ENCODE measurements at regions not wholly inside any gene's neighbourhood (a gene's known extent, or its start where the extent isn't known, plus 50 kb on each side); places are given as distances from the start of the nearest gene placed in this dataset.

DNA sequence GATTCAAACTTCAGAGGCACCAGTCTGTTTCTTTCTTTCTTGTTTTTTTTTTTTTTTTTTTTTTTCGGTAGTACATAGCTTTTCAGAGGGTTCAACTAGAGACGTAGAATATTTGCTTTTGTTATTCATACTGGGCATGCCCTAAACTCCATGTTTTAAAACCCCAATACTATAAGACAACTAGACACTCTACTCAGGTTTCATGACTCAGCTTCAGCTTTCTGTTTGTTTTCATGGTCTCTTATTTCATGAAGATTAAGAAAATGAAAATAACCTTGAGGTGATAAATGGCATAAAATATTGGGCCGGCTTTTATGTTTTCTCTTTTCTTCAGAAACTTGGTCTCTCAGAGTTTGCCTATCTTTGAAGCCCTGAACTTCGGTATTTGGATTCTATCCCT lies 2126.3 kb upstream of the ACO1 start:
- Histone ChIP-seq H3K9me1 (replicated peaks; ENCODE audit: control insufficient read depth, extremely low read depth, insufficient read depth, low read length) (no peaks in the 10 kb centered on the region), H3K79me2 (ENCODE audit: control insufficient read depth, insufficient read depth, low read length) (no peaks in the 10 kb centered on the region), H4K20me1 (replicated peaks; ENCODE audit: control insufficient read depth, extremely low read depth, insufficient read depth, low read length) (no peaks in the 10 kb centered on the region), H3K9ac (replicated peaks; ENCODE audit: extremely low read depth, insufficient read depth, low read length) (no peak overlapping the region), H3K9me3 (replicated peaks; ENCODE audit: control insufficient read depth, insufficient read depth, low read length) (no peaks in the 10 kb centered on the region), H3K27me3 (ENCODE audit: control insufficient read depth in 2 of 2, insufficient read depth in 2 of 2, low read length in 2 of 2) (no peaks in the 10 kb centered on the region), H3K4me3 (replicated peaks in 1 of 3; ENCODE audit: insufficient read depth in 1 of 3, low read depth in 1 of 3, low read length in 3 of 3) (no peak overlapping the region), H3K4me2 (ENCODE audit: insufficient read depth, low read length) (no peak overlapping the region), H3K36me3 (ENCODE audit: control insufficient read depth in 2 of 2, extremely low read depth in 1 of 2, insufficient read depth in 2 of 2, low read length in 2 of 2) (no peaks in the 10 kb centered on the region), H3K27ac (ENCODE audit: insufficient read depth, low read depth, low read length) (no peak overlapping the region), H2AFZ (ENCODE audit: low read depth, low read length) (no peak overlapping the region), H3K4me1 (ENCODE audit: control insufficient read depth, extremely low read depth, insufficient read depth, low read length) (no peaks in the 10 kb centered on the region)
- no TSS peak for BruUV-seq (replicated peaks)
- no peak for DNase-seq (ENCODE audit: low read depth, low spot score)
- FAIRE-seq: no peak
- ChIA-PET CTCF (no interaction called here), POLR2A (no interaction called here)
- dilution Hi-C loops (cut with MboI; ENCODE audit: extremely low pct_ligation_motif_present, low sequenced_read_pairs): no loop called here
- TF ChIP-seq JUN (IDR thresholded peaks at IDR 0.05; ENCODE audit: borderline replicate concordance, insufficient read depth, insufficient read length, low read depth): no peak
- TF ChIP-seq FOS (IDR thresholded peaks at IDR 0.05; ENCODE audit: borderline replicate concordance, insufficient read depth, low read length): no peak
- TF ChIP-seq, protein P1, sequence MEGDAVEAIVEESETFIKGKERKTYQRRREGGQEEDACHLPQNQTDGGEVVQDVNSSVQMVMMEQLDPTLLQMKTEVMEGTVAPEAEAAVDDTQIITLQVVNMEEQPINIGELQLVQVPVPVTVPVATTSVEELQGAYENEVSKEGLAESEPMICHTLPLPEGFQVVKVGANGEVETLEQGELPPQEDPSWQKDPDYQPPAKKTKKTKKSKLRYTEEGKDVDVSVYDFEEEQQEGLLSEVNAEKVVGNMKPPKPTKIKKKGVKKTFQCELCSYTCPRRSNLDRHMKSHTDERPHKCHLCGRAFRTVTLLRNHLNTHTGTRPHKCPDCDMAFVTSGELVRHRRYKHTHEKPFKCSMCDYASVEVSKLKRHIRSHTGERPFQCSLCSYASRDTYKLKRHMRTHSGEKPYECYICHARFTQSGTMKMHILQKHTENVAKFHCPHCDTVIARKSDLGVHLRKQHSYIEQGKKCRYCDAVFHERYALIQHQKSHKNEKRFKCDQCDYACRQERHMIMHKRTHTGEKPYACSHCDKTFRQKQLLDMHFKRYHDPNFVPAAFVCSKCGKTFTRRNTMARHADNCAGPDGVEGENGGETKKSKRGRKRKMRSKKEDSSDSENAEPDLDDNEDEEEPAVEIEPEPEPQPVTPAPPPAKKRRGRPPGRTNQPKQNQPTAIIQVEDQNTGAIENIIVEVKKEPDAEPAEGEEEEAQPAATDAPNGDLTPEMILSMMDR (IDR thresholded peaks at IDR 0.05; ENCODE audit: extremely low read depth in 1 of 2, insufficient read depth in 1 of 2, low read depth in 1 of 2, low read length in 2 of 2): no peak
- TF ChIP-seq MYC (IDR thresholded peaks at IDR 0.05; ENCODE audit: low read depth, low read length): no peak
- TF ChIP-seq POLR2A (IDR thresholded peaks at IDR 0.05; ENCODE audit: low read depth, low read length): no peak
- no peak for TF ChIP-seq EZH2 (IDR thresholded peaks at IDR 0.05; ENCODE audit: borderline replicate concordance, low read depth, low read length, severe bottlenecking)
- no peak for TF ChIP-seq GATA2 (IDR thresholded peaks at IDR 0.05; ENCODE audit: insufficient read depth, insufficient read length, low read depth, low read length)
- TF ChIP-seq, protein P2, sequence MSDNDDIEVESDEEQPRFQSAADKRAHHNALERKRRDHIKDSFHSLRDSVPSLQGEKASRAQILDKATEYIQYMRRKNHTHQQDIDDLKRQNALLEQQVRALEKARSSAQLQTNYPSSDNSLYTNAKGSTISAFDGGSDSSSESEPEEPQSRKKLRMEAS (IDR thresholded peaks at IDR 0.05; ENCODE audit: insufficient read depth, insufficient read length): no peak
- TF ChIP-seq POLR2AphosphoS5 (IDR thresholded peaks at IDR 0.05; ENCODE audit: insufficient read depth, low read depth, low read length): no peak
- intact Hi-C loops (cut with micrococcal nuclease): no loop called here
